K562 (cell line): ENCODE measurements at regions not wholly inside any gene's neighbourhood (a gene's known extent, or its start where the extent isn't known, plus 50 kb on each side); places are given as distances from the start of the nearest gene placed in this dataset.

ENCODE experiments used
- ATAC-seq: fragments of 200-7000 bp; cut with Tn5 transposase; 3 replicates; pipeline ENCODE4 v1.9.1; 2020; ENCODE audit warnings: moderate library complexity
- BruUV-seq: library from RNA; stranded (reverse); fragments of 400-500 nt; replicated peaks from 2 replicates; lab custom pipeline; 2021; lab: Mats Ljungman, UMichigan
- CTCF ChIA-PET: fragments of 300-600 bp; formaldehyde crosslinking; extraction: SDS; loops from one replicate; lab custom pipeline; 2021; ENCODE audit warnings: low intra/inter-chr PET ratio; lab: Yijun Ruan, JAX
- POLR2A ChIA-PET: fragments of 300-600, 350-650 bp; sonication (Branson Sonifier 250); formaldehyde crosslinking; extraction: SDS; loops from one replicate; lab custom pipeline; 2021; ENCODE audit warnings: antibody characterized with exemption, inconsistent platforms; lab: Yijun Ruan, JAX
- DNase-seq, 4 experiments: peaks; one replicate each; pipeline versions ENCODE4 v3.0.0 to v3.0.0-alpha.2; 2011 to 2018; ENCODE audit warnings: low spot score in 3 of 4, mixed read lengths in 3 of 4; ENCODE audit errors: extremely low read depth in 1 of 4
- FAIRE-seq: peaks from 2 replicates; lab custom pipeline; 2011; peaks lifted over from hg19 to GRCh38; lab: Jason Lieb, UNC
- H2AFZ ChIP-seq: 2 replicates; pipeline ENCODE4 v1.6.0; 2011; ENCODE audit warnings: low read depth, low read length, control low read depth, inconsistent platforms
- H3K27ac ChIP-seq: fragments of 200-600 bp; 3 replicates; pipeline ENCODE4 v1.8.0; 2011; ENCODE audit warnings: low read depth, mild to moderate bottlenecking, control low read depth, inconsistent platforms, low read length, moderate library complexity, mixed read lengths; ENCODE audit errors: extremely low read depth
- H3K27me3 ChIP-seq, 2 experiments: fragments of 300-600 bp in 1 of 2; 2 replicates in 1 of 2; 3 replicates in 1 of 2; pipeline versions ENCODE4 v1.6.0 to v1.8.0; 2011; ENCODE audit warnings: inconsistent platforms in 2 of 2, low read length in 2 of 2, mild to moderate bottlenecking in 1 of 2, mixed read lengths in 1 of 2, moderate library complexity in 1 of 2; ENCODE audit not compliant: control insufficient read depth in 2 of 2, insufficient read depth in 2 of 2
- H3K36me3 ChIP-seq: fragments of 300-600 bp; 3 replicates; pipeline ENCODE4 v1.8.0; 2011; ENCODE audit warnings: mild to moderate bottlenecking, low read length, inconsistent platforms; ENCODE audit not compliant: control insufficient read depth, insufficient read depth
- H3K4me1 ChIP-seq, 2 experiments: fragments of 200-600 bp in 1 of 2; replicated peaks in 1 of 2; 2 replicates in 1 of 2; 3 replicates in 1 of 2; pipeline versions ENCODE4 v1.5.1 to v1.8.0; 2011; ENCODE audit warnings: inconsistent platforms in 2 of 2, low read length in 2 of 2, mild to moderate bottlenecking in 1 of 2, mixed read lengths in 1 of 2, moderate library complexity in 1 of 2; ENCODE audit not compliant: control insufficient read depth in 2 of 2, insufficient read depth in 2 of 2
- H3K4me2 ChIP-seq: 2 replicates; pipeline ENCODE4 v1.6.1; 2011; ENCODE audit warnings: low read length, control low read depth, inconsistent platforms, mixed read lengths; ENCODE audit not compliant: insufficient read depth
- H3K4me3 ChIP-seq: fragments of 200-600 bp; sonication (generic), shearing (Covaris generic); 2 replicates; pipeline ENCODE4 v1.5.1; 2016; ENCODE audit warnings: control low read depth, inconsistent platforms
- H3K79me2 ChIP-seq: fragments of 200-600 bp; 3 replicates; pipeline ENCODE4 v1.8.0; 2011; ENCODE audit warnings: low read length, inconsistent platforms; ENCODE audit not compliant: control insufficient read depth, insufficient read depth
- H3K9ac ChIP-seq, 2 experiments: 2 replicates each; pipeline versions ENCODE4 v1.6.0 to v1.6.1; 2011; ENCODE audit warnings: low read depth in 2 of 2, low read length in 2 of 2, control low read depth in 1 of 2, inconsistent platforms in 1 of 2, mild to moderate bottlenecking in 1 of 2, mixed read lengths in 1 of 2; ENCODE audit not compliant: insufficient read depth in 1 of 2
- H3K9me1 ChIP-seq: one replicate; pipeline ENCODE4 v1.6.0; 2011; ENCODE audit warnings: inconsistent platforms, mild to moderate bottlenecking, low read length, moderate library complexity; ENCODE audit not compliant: control insufficient read depth, insufficient read depth
- H3K9me3 ChIP-seq: replicated peaks from 2 replicates; pipeline ENCODE4 v1.5.1; 2011; ENCODE audit warnings: low read depth, low read length, inconsistent platforms; ENCODE audit not compliant: control insufficient read depth, insufficient read depth
- H4K20me1 ChIP-seq: replicated peaks from 2 replicates; pipeline ENCODE4 v1.6.1; 2011; ENCODE audit warnings: low read length, inconsistent platforms, mixed read lengths; ENCODE audit not compliant: control insufficient read depth, insufficient read depth
- BRCA1 ChIP-seq, 2 experiments: fragments of 450-650 bp in 1 of 2; sonication (generic) in 1 of 2; formaldehyde crosslinking in 1 of 2; IDR thresholded peaks; 2 replicates each; pipeline versions ENCODE4 v1.5.0 to v1.6.1; 2017 to 2020; ENCODE audit warnings: mild to moderate bottlenecking in 1 of 2, missing genetic modification reagents in 1 of 2
- DIDO1 ChIP-seq: fragments of 450-650 bp; IDR thresholded peaks from 2 replicates; pipeline ENCODE4 v1.6.1; 2016; ENCODE audit warnings: low read depth, missing biosample characterization, missing genetic modification characterization
- RHOXF2B ChIP-seq: fragments of 250-450 bp; sonication (Bioruptor Pico); conservative IDR thresholded peaks from 2 replicates; pipeline ENCODE4 v1.5.1; 2021
- SMAD1 ChIP-seq: fragments of 150-350 bp; IDR thresholded peaks from 2 replicates; pipeline ENCODE4 v1.6.1; 2014; ENCODE audit warnings: low read length, low read depth; ENCODE audit not compliant: partially characterized antibody
- SP1 ChIP-seq: sonication (generic); formaldehyde crosslinking; IDR thresholded peaks from 2 replicates; pipeline ENCODE4 v1.8.1; 2022; ENCODE audit warnings: mild to moderate bottlenecking, missing genetic modification reagents
- SRF ChIP-seq, 2 experiments: fragments of 250-450, 450-650 bp in 1 of 2; sonication (Bioruptor Pico) in 1 of 2; sonication (generic) in 1 of 2; formaldehyde crosslinking; IDR thresholded peaks; 2 replicates each; pipeline versions ENCODE4 v1.5.0 to v1.5.1; 2020 to 2022; ENCODE audit warnings: mild to moderate bottlenecking in 1 of 2, missing genetic modification reagents in 1 of 2
- SRSF3 ChIP-seq: fragments of 200-400 bp; formaldehyde crosslinking; IDR thresholded peaks from 2 replicates; pipeline ENCODE4 v1.6.1; 2016; ENCODE audit warnings: mild to moderate bottlenecking, low read length, moderate library complexity; ENCODE audit not compliant: insufficient read depth
- TAL1 ChIP-seq: fragments of 450-650 bp; IDR thresholded peaks from 2 replicates; pipeline ENCODE4 v1.6.1; 2016; ENCODE audit warnings: mild to moderate bottlenecking
- in situ Hi-C: fragments of 300-500 bp; cut with MboI; formaldehyde crosslinking; loops from 4 replicates; pipeline ENCODE4 v1.15.0; 2018; ENCODE audit warnings: inconsistent platforms, mixed read lengths
- intact Hi-C: fragments of 100-400 bp; cut with micrococcal nuclease; formaldehyde crosslinking; loops from 2 replicates; pipeline ENCODE4 v1.14.2; 2022
- TF ChIP-seq, protein P1 (sequence below): sonication (generic); formaldehyde crosslinking; IDR thresholded peaks from 2 replicates; pipeline ENCODE4 v1.8.0; 2022; ENCODE audit warnings: mild to moderate bottlenecking, missing genetic modification reagents
- TF ChIP-seq, protein P2 (sequence below): fragments of 450-650 bp; IDR thresholded peaks from 2 replicates; pipeline ENCODE4 v1.6.1; 2016; ENCODE audit warnings: mild to moderate bottlenecking, moderate library complexity

GRCh38 chr18:29608982-29609381, 1432.1 kb upstream of the CDH2 start:
- BruUV-seq, result no TSS peak

More at GRCh38 chr18:29608982-29609381, 1432.1 kb upstream of the CDH2 start:
- no peak overlapping the region for H3K27ac ChIP-seq
- no peak overlapping the region for H3K9ac ChIP-seq
- FAIRE-seq (no peak), ATAC-seq (no peak), DNase-seq (no peak)
- TF ChIP-seq SMAD1 (no peak), SRF (CRISPR knock-in tag; IDR thresholded peaks at IDR 0.05) (no peak), RHOXF2B (CRISPR knock-in tag) (no peak), SP1 (CRISPR knock-in tag) (no peak), DIDO1 (no peak), BRCA1 (IDR thresholded peaks at IDR 0.05) (no peak), BRCA1 (CRISPR knock-in tag; IDR thresholded peaks at IDR 0.05) (no peak), SRSF3 (no peak), TAL1 (no peak)
- TF ChIP-seq, protein P1, sequence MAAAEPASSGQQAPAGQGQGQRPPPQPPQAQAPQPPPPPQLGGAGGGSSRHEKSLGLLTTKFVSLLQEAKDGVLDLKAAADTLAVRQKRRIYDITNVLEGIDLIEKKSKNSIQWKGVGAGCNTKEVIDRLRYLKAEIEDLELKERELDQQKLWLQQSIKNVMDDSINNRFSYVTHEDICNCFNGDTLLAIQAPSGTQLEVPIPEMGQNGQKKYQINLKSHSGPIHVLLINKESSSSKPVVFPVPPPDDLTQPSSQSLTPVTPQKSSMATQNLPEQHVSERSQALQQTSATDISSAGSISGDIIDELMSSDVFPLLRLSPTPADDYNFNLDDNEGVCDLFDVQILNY (CRISPR knock-in tag), result no peak
- TF ChIP-seq, protein P2, sequence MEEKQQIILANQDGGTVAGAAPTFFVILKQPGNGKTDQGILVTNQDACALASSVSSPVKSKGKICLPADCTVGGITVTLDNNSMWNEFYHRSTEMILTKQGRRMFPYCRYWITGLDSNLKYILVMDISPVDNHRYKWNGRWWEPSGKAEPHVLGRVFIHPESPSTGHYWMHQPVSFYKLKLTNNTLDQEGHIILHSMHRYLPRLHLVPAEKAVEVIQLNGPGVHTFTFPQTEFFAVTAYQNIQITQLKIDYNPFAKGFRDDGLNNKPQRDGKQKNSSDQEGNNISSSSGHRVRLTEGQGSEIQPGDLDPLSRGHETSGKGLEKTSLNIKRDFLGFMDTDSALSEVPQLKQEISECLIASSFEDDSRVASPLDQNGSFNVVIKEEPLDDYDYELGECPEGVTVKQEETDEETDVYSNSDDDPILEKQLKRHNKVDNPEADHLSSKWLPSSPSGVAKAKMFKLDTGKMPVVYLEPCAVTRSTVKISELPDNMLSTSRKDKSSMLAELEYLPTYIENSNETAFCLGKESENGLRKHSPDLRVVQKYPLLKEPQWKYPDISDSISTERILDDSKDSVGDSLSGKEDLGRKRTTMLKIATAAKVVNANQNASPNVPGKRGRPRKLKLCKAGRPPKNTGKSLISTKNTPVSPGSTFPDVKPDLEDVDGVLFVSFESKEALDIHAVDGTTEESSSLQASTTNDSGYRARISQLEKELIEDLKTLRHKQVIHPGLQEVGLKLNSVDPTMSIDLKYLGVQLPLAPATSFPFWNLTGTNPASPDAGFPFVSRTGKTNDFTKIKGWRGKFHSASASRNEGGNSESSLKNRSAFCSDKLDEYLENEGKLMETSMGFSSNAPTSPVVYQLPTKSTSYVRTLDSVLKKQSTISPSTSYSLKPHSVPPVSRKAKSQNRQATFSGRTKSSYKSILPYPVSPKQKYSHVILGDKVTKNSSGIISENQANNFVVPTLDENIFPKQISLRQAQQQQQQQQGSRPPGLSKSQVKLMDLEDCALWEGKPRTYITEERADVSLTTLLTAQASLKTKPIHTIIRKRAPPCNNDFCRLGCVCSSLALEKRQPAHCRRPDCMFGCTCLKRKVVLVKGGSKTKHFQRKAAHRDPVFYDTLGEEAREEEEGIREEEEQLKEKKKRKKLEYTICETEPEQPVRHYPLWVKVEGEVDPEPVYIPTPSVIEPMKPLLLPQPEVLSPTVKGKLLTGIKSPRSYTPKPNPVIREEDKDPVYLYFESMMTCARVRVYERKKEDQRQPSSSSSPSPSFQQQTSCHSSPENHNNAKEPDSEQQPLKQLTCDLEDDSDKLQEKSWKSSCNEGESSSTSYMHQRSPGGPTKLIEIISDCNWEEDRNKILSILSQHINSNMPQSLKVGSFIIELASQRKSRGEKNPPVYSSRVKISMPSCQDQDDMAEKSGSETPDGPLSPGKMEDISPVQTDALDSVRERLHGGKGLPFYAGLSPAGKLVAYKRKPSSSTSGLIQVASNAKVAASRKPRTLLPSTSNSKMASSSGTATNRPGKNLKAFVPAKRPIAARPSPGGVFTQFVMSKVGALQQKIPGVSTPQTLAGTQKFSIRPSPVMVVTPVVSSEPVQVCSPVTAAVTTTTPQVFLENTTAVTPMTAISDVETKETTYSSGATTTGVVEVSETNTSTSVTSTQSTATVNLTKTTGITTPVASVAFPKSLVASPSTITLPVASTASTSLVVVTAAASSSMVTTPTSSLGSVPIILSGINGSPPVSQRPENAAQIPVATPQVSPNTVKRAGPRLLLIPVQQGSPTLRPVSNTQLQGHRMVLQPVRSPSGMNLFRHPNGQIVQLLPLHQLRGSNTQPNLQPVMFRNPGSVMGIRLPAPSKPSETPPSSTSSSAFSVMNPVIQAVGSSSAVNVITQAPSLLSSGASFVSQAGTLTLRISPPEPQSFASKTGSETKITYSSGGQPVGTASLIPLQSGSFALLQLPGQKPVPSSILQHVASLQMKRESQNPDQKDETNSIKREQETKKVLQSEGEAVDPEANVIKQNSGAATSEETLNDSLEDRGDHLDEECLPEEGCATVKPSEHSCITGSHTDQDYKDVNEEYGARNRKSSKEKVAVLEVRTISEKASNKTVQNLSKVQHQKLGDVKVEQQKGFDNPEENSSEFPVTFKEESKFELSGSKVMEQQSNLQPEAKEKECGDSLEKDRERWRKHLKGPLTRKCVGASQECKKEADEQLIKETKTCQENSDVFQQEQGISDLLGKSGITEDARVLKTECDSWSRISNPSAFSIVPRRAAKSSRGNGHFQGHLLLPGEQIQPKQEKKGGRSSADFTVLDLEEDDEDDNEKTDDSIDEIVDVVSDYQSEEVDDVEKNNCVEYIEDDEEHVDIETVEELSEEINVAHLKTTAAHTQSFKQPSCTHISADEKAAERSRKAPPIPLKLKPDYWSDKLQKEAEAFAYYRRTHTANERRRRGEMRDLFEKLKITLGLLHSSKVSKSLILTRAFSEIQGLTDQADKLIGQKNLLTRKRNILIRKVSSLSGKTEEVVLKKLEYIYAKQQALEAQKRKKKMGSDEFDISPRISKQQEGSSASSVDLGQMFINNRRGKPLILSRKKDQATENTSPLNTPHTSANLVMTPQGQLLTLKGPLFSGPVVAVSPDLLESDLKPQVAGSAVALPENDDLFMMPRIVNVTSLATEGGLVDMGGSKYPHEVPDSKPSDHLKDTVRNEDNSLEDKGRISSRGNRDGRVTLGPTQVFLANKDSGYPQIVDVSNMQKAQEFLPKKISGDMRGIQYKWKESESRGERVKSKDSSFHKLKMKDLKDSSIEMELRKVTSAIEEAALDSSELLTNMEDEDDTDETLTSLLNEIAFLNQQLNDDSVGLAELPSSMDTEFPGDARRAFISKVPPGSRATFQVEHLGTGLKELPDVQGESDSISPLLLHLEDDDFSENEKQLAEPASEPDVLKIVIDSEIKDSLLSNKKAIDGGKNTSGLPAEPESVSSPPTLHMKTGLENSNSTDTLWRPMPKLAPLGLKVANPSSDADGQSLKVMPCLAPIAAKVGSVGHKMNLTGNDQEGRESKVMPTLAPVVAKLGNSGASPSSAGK, result no peak
- ChIA-PET POLR2A (no interaction called here), CTCF (no interaction called here)
- no peaks in the 10 kb centered on the region; the same call in 1 of the 2 replicates for H3K9me3 ChIP-seq
- no peak overlapping the region for H3K4me3 ChIP-seq
- no peak overlapping the region for H3K4me2 ChIP-seq
- no peak overlapping the region for H2AFZ ChIP-seq
- H3K9me1 ChIP-seq, result no peaks in the 10 kb centered on the region
- no peaks in the 10 kb centered on the region for H3K36me3 ChIP-seq
- intact Hi-C loops (no loop called here), in situ Hi-C loops (no loop called here)
- H3K79me2 ChIP-seq, result no peaks in the 10 kb centered on the region
- no peaks in the 10 kb centered on the region for H3K4me1 ChIP-seq
- no peaks in the 10 kb centered on the region for H4K20me1 ChIP-seq
- no peaks in the 10 kb centered on the region for H3K27me3 ChIP-seq
